GM18508 (cell line): ENCODE measurements at regions not wholly inside any gene's neighbourhood (a gene's known extent, or its start where the extent isn't known, plus 50 kb on each side); places are given as distances from the start of the nearest gene placed in this dataset.

Experiments used
- ATAC-seq: cut with Tn5 transposase; IDR thresholded peaks from one replicate; pipeline ENCODE4 v1.9.1; 2021; ENCODE audit warnings: moderate number of reproducible peaks; ENCODE audit not compliant: insufficient read depth, unreplicated experiment

GRCh38 chr4:182189103-182189878 is 53.9 kb upstream of the TENM3 start:
- no peak for ATAC-seq

DNA sequence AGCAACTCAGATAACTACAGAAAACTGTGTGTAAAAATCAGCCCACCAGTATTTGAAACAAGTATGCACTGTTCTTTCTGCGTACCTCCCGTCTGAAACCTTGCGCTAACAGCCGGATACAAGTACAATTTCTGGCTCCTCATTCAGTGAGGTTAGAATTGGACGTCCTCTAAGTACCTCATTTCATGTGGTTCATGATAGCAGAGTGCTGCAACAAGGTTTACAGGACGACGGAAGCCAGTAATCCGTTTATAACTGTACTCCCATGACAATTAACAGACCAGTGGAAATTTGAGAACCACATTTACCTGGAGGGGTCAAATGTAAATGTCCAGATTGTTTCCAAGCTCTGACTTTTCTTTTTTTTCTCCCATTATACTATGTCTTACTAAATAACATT is 52.9 kb upstream of the TENM3 start:
- no peak for ATAC-seq

DNA sequence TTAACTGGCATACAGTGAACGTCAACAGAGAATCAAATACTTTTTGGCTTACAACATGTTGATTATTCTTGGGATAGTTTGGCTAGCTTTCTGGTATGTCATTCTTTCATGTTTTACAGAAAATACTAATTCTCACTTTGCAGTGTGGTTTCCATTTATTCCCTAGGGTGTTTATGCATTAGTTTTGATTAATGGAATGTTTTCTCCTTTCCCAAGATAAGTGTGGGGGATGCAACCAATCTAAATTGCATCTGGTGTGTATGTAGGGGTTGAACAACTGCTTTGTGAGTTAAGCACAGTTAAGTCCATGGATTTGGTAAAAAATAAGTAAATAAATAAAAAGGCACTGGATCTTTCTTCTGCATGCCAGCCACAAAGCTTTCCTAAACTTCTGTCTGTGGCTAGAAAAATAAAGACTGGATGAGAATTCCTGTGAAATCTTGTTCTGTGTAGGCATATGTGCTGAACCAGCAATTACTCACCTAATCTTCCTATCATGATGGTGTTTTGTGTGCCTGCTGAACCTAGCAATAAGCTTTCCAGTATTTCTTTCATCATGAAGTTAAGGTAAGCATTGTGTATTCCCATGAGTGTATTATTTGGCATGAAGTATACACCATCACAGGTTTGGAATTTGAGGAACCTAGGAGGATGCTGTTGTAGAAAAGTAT is 50.6 kb upstream of the TENM3 start:
- ATAC-seq: no peak

DNA sequence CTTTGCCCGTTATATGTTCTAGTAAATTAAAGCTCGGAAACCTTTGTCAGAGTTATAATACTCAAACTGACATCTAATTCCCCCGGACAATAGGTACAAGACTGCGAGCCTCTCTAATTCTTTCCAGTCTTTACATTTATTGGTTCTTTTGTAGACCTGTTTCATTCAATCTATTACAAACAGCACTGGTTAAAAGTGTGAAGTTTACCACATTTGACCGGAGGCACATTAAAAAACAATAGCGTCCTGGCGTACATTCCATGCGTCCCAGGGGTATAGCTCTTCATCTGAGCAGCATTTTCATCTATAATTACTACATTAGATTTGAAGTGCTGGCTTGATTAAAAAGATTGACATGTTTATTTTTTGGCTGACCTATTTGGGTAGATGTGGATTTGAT is 49.9 kb upstream of the TENM3 start:
- no peak for ATAC-seq
